ENCODE measurements at regions not wholly inside any gene's neighbourhood (a gene's known extent, or its start where the extent isn't known, plus 50 kb on each side); places are given as distances from the start of the nearest gene placed in this dataset.
"Not testable (repeated sequence)": the region's sequence is repeated elsewhere in the genome, so short reads cannot be mapped to it uniquely, and the experiment has no call there.

DNA sequence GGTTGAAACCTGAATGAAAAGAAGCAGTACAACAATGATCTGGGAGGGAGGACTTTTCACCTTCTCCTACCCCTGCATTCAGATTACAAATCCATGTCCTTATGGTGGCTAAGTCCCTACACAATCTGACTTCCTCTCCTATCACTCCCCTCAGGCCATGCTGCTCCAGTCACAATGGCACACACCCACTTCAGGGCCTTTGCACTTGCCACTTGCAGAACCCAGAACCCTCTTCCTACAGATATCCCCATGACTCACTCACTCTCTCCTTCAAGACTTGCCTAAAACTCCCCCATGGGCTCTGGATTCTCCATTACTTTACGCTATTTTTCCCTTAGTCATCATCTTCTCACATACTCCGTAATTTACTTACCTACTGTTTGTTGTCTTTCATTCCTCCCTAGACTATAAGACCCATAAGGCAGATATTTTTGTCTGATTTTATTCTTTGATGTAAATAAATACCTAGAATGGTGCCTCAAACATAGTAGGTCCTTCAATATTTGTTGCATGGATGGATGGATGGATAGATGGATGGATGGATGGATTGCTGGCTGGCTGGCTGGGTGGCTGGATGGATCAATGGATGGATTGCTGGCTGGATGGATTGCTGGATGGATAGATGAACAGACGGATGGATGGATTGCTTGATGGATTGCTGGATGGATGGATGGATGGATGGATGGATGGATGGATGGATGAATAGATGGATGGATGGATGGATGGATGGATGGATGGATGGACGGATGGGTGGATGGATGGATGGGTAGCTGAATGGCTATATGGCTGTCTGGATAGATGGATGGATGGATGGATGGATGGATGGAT is 94.7 kb upstream of the NAV2 start:
- no peak for DNase-seq

DNA sequence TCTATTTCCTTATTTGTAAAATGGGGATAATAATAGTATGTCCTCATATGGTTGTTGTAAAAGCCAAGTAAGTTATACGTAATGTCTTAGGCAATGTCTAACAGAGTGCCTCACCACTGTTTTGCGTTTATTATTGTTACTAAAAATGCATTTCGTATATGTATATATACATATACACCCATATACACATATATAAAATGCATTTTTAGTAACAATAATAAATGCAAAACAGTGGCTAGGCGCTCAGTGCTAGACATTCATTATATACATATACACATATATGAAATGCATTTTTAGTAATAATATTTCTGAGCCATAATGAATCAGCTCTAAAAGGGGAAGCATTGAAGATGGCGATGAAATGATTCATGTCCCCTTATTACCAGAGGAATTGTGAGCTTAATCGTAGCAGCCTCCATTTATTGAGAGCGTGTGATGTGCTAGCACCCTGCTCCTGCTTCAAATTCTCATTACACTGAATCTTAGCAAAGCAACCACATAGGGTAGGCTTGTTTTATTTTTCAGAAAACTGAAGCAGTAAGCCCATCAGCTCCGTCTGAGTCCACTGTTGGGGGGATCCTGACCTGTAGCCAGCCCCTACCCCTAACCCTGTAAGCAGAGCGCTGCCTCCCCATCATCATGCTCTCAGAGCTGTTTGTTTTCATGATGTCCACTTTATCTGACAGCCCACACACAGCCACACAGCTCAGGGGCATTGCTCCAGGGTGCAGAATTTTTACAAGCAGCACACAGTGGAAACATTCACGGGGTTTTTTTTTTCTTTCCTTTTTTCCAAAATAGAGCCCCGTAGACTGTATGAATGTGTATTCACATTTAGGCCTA is 97.1 kb upstream of the NAV2 start:
- no peak for DNase-seq

DNA sequence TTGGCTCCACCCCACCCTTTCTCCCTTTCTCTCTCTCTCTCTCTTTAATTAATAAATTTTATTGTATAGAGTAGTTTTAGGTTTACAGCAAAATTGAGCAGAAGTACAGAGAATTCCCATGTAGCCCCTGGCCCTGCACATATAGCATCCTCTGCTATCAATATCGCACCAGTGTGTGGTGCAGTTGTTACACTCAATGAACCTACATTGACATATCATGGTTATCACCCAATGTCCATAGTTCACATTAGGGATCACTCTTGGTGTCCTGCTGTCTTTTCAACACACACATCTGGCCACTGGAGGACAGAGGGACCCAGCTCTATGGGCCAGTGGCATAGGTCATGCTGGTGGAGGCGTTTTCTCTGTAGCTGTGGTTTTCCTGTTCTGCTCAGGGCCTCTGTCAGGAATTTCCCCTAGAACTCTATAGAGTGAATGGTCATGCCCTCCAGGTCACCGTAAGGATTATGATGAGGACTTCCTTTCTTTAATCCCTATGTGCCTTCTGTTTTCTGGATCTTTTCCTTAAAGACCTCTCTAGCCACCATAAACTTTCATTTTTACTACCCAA is 98.2 kb upstream of the NAV2 start:
- no peak for DNase-seq

DNA sequence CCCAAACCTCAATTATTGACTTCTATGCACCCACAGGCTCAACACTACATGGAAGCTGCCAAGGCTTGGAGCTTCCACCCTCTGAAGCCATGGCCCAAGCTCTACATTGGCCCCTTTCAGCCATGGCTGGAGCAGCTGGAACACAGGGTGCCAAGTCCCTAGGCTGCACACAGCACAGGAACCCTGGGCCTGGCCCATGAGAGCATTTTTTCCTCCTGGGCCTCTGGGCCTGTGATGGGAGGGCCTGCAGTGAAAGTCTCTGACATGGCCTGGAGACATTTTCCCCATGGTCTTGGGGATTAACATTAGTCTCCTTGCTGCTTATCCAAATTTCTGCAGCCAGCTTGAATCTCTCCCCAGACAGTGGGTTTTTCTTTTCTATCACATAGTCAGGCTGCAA is 100.6 kb upstream of the NAV2 start:
- not testable (repeated sequence) for DNase-seq

DNA sequence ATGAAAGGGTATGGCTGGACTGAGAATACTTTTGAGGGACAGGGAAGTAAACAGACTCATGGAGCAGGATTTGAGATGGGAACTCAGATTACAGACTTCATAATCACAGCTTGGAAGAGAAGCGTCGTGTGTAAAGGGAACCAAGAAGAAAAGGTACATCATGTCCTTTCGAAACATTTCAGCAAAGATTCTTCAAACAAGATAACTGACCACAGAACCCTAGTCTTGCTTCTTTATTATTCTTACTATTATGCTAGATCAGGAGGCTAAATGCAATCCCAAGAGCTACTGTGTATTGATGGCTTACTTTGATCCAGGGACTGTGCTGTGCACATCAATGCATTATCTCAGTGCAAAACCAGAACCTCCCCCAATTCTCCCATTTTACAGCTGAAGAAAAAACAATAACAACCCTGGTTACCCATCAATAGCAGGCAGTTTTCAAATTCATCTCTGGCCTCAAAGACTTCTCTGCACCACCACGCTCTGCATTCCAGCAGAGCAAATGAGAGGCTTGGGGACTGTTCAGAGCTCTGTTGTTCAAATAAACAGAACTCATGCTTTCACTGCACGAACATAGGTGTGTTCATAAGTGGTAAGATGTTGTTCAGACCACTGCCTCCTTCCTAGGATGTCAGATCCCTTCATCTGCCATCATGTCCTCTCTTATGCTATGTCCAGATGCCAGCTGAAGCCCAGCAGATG is 104.8 kb upstream of the NAV2 start:
- DNase-seq: no peak

DNA sequence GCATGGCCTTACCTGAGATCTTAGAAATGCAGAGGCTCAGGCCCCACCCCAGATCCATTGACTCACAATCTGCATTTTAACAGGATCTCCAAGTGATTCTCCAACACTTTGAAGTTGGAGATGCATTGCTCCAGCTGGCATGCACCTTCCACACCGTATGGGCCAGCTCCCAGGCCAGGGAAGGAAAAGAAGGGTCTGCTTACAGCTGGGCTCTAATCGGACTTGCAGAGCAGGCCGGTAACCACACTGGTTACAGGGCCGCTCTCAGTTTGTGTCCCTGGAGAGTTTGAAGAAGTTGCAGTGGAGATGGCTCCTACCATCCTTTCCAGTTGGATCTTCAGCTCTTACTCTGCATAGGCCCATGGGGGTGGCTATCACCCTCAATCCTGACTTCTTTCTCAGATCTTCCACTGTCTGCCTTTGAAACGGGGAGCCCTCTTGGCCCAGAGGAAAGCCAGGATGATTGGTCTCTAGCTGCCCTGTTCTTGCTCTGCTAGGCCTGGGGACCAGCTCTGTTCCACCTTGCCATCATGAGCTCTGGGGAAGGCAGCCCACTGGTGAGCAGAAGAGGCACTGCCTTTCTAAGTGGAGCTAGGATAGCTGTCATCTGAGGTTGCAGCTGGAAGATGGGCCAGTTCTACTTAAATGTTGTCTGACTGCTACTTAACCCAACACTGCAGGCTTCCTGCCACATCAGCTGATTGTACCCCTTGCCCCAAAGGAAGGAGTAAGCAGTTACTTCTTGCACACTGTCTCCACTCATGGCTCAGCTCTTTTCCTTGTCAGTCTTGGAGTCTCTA is 105.6 kb upstream of the NAV2 start:
- DNase-seq: no peak

DNA sequence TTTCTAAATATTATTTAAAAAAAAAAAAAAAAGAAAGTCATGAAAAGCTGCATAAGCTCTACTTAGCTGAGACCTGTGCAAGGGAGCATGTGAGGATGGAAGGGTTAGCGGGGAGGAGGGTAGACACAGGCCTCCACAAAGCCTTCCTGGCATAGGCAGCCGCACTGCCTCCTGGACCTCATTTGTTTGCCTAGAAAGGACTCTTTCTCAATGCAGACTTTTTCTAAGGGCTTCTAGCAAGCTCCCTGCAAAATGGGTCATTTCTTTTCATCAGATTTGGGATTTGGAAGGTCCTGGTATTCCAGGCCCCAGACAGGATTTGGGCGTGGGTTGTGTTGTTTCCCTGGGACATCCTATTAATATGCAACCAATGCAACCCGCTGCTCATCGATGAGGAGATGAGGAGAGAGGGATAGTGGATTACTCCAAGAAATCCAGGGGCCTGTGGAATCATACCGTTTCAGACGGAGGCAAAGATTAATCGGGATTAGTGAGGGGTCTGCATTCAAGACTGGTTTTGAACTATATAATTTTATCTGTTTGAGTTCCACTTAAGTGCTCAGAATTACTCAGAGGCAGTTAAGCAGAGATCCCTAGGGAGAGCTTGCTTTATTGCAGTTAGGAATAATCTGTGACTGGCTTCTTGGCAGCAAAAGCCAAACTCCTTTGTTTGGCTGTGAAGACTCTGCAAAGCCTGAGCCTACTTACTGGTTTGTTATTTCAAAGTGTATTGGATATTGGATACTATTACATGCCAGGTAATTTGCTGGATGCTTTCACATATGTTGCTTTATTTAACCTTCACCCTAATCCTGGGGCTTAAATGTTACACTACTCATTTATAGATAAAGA is 106.9 kb upstream of the NAV2 start:
- DNase-seq: no peak

DNA sequence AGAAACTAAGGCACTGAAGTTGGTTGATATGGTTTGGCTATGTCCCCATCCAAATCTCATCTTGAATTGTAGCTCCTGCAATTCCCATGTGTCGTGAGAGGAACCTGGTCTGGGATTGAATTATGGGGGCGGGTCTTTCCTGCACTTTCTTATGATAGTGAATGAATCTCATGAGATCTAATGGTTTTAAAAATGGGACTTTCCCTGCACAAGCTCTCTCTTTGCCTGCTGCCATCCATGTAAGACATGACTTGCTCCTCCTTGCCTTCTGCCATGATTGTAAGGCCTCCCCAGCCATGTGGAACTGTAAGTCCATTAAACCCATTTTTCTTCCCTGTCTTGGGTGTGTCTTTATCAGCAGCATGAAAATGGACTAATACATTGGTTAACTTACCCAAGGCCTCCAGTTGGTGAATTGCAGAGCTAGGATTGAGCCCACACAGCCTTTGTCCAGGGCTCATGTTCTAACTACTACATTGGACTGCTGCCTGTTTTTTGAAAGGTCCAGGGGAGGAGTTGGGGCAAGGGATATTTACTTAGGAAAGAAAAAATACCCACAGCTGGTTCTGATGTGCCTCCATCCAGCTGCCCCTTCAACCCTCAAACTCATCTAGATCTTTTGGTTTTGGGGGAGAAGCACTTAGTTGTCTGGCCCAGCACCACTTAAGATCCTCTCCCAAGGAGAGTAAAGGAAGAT is 107.8 kb upstream of the NAV2 start:
- DNase-seq: no peak

DNA sequence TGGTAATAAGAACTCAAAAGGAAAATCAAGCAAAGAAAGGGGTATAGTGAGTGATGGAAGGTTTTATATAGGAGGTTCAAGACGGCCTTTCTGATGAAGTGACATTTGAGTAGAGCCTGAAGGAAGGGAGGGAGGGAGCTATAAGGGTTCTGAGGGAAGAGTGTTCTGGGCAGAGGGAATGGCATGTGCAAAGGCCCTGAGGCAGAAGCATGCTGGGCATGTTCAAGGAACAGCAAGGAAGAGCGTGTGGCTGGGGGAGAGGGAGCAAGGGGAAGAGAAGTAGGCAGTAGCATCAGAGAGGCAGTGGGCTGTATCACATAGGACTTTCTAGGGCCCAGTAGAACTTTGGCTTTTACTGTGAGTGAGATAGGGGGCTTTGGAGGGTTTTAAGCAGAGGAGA is 108.9 kb upstream of the NAV2 start:
- DNase-seq: no peak

DNA sequence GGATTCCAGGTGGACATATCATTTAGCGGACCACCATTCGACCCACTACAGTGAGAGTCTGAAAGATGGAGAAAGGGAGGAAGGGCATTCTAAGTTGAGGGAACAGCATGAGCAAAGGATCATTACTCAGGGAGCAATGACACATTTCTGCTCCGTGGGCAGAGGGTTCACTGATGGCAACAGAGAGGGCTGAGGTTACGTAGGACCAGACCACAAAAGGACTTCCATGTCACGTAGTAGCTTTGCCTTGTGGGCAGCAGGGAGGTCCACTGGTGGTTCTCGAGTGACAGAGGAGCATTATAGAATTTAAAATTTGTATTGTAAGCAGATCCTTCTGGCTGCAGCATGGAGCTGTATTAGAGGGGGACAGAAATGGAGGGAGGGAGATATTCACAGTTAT is 109.7 kb upstream of the NAV2 start:
- DNase-seq: no peak

DNA sequence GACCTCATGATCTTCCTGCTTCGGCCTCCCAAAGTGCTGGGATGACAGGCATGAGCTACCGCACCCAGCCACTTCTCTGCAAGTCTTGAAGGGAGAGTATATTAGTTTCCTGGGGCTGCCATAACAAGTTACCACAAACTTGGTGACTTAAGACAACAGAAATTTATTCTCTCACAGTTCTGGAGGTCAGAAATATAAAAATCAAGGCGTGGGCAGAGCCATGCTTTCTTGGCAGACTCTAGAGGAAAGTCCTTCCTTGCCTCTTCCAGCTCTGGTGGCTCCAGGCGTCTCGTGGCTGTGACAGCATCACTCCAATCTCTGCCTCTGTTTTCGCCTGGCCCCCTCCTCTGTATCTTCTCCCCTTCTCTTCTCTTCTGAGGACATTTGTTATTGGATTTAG is 110.2 kb upstream of the NAV2 start:
- DNase-seq: no peak

DNA sequence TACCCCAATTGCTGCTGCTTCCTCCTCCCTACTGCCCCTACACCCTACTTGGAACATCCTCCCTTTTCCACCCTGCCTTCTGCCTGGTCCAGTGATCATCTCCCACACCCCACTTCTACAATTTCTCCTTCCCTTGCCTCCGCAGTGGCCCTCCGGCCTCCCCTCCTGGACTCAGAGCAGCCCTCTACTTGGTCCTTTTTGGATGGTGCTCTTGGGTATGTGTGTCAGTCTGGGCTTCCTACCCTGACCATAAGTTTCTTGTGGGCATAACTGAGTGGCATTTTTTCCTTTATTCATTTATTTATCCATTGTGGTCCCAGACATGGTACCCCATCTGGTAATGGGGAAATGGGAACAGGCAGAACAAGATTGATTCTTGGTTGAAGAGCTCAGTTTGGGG is 111.4 kb upstream of the NAV2 start:
- DNase-seq: no peak

DNA sequence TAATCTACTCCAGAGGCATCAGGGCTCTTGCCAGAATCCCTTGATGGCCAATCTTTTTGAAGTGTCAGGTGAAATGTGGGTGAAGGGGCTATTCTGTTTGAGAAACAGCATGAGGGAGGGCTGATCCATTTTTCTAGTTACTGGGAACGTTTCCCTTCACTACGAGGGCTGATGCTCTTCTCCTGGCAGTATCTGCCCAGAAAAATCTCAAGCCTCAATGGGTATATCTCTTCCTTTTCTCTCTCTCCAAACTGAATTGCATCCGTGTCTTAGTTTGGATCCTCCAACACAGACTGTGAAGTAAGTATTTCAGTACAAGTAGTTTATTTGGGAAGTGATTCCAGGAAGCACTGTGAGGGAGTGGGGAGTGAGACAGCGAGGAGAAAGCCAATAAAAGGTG is 113.0 kb upstream of the NAV2 start:
- no peak for DNase-seq

DNA sequence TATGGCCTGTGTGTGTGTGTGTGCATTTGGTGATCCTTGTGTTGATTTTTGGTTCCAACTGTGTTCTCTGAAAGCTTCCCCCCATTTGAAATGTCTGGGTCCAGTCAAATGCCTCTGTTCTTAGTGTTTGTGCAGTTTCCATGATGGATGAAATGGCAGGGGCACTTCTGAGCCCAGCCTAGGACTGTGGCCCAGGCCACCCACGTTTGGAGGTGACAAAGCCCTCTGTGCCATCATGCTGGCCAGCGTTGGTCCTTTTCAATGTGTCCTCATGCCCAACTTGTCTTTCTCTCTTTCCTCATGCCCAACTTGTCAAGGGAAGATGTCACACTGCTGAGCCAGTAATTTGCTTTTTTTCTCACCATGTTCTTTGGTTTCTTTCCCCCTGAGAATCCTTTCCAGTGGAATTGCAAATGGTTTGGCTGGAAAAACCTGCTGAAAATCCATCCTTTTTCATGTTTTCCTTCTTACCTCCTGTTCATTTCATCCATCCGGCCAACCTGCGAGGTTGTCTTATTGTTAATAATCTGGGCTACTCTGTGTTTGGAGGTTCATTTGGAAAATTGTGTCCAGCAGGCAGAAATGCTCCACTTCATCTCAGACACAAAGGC is 113.7 kb upstream of the NAV2 start:
- DNase-seq: no peak

DNA sequence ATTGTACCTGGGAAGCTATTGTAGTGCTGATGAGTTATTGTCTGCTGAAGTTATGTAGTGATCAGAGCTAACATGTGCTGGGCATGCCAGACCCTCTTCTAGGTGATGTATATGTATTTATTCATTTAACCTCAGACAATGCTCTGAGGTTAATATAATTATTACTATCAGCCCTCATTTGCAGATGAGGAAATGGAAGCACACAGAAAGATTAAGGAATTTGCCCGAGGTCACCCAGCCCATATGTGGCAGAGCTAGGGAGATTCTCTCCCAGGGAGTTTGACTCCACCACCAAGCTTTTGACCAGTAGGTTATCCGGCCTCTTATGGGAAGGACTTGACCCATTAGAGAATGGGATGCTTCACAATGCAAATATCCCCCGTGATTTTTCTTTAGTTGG is 114.2 kb upstream of the NAV2 start:
- DNase-seq: no peak

DNA sequence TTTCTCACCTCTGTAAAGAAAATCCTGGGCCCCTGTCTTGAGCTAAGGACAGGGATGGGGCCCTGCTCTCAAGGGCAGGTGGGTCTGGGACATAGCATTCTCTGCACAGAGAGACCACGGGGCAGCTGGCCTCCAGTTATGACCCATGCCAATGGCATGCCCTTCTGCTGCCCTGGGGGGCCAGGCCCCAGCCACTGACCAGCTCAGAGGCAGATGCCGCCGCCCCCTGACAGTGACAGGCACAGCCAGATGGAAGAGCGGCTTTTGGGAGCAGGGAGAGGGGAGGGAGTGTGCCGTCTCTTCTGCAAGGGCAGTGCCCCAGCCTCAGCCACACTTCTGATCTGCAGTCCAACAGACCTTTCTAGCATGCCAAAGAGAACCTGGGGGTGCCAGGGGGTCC is 114.8 kb upstream of the NAV2 start:
- no peak for DNase-seq

DNA sequence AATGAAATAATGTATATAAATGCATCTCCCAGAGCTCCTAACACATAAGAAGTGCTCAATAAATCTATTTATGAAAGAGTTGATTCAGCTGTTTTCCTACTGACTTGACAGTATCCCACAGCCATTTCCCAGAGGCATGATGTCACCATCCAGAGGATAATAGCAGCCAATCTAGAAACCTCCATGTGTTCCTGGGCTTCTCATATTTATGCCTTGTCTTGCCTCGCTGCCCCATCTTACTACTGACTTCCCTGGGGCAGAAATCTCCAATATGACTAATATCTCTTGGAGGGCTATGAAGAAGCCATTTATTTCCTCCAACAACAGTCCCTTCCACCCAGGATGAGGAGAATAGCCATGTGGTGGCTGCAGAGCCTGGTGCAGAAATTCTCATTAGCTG is 115.4 kb upstream of the NAV2 start:
- DNase-seq: no peak

DNA sequence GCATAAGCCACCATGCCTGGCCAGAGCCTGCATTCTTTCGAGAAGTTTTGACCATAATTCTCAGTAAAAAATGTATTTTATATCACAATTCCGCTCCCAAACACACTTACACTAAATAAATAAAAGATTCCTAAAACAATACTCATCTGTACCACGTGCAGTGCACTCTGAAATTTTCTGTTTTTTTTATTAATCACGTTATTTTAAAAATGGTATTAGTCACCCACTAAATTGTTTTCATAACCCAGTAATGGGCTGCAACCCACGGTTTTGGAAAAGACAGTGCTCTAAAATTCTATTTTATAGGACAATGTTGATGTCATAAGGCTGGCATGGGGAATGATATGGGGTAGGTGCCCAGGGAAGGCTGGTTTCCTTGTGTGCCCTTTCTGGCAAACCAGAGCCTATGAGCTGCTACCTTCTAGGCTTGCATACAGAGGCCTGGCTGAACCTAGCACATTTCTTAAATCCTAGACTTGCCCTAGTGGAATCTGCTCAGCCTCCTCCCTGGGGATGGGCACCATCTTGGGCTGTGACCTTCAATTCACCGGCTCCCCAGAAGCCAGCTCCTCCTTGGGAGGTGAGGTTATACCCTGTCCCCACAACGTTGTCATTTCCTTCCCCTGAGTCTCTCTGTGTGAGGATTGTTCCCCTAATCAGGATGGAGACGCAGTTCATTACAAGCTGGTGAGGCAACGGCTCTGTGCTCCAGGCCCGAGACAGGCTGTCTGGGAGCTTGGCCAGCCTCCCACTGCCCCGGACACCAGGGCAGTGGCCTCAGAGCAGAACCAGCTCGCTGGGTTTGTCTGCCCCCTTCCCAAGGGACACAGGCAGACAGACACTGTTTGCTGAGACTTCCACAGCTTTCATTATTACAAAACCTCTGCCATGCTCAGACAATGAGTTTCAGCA is 116.5 kb upstream of the NAV2 start:
- no peak for DNase-seq

DNA sequence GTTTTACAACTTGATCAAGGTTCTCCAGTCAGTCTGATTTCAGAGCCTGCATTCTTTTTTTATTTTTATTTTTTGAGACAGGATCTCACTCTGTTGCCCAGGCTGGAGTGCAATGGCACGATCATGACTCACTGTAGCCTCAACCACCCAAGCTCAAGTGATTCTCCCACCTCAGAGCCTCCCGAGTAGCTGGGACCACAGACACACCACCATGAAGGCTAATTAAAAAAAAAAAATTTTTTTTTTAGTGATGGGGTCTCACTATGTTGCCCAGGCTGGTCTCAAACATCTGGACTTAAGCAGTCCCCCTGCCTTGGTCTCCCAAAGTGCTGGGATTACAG is 117.2 kb upstream of the NAV2 start:
- no peak for DNase-seq

Data from NCI-H1694 treated with DMSO at 0.1 percent for 48 hours (cell line).